ENCODE measurements at regions not wholly inside any gene's neighbourhood (a gene's known extent, or its start where the extent isn't known, plus 50 kb on each side); places are given as distances from the start of the nearest gene placed in this dataset.

DNA sequence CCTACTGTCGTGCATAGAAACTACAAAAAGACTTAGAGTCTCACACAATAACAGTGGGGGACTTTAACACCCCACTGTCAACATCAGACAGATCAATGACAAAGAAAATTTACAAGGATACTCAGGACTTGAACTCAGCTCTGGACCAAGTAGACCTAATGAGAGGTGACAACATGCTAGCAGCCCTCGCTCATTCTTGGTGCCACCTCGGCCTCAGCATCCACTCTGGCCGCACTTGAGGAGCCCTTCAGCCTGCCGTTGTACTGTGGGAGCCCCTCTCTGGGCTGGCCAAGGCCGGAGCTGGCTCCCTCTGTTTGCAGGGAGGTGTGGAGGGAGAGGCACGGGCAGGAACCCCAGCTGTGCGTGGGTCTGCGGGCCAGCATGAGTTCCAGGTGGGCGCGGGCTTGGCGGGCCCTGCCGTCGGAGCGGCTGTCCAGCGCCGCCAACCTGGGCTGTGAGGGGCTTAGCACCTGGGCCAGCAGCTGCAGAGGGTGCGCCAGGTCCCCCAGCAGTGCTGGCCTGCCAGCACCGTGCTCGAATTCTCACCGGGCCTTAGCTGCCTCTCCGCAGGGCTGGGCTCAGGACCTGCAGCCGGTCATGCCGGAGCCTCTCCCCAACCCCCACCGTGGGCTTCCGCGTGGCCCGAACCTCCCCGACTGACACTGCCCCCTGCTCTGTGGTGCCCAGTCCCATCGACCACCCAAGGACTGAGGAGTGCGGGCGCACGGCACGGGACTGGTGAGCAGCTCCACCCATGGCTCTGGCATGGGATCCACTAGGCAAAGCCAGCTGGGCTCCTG is 205.6 kb downstream of the FRK start:
- peaks cover 6% of the 10 kb centered on the region for H3K27me3 Mint-ChIP-seq (ENCODE audit: low read depth)
- no peak overlapping the region for H3K4me3 Mint-ChIP-seq
- no peaks in the 10 kb centered on the region for H3K4me1 Mint-ChIP-seq
- H3K27ac Mint-ChIP-seq, result no peak overlapping the region
- TF ChIP-seq, protein P1, sequence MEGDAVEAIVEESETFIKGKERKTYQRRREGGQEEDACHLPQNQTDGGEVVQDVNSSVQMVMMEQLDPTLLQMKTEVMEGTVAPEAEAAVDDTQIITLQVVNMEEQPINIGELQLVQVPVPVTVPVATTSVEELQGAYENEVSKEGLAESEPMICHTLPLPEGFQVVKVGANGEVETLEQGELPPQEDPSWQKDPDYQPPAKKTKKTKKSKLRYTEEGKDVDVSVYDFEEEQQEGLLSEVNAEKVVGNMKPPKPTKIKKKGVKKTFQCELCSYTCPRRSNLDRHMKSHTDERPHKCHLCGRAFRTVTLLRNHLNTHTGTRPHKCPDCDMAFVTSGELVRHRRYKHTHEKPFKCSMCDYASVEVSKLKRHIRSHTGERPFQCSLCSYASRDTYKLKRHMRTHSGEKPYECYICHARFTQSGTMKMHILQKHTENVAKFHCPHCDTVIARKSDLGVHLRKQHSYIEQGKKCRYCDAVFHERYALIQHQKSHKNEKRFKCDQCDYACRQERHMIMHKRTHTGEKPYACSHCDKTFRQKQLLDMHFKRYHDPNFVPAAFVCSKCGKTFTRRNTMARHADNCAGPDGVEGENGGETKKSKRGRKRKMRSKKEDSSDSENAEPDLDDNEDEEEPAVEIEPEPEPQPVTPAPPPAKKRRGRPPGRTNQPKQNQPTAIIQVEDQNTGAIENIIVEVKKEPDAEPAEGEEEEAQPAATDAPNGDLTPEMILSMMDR (IDR thresholded peaks at IDR 0.05; ENCODE audit: unreplicated experiment), result no peak
- H3K36me3 Mint-ChIP-seq, result peaks cover 5% of the 10 kb centered on the region
- peaks cover 42% of the 10 kb centered on the region for H3K9me3 Mint-ChIP-seq
- no peak for DNase-seq (ENCODE audit: low spot score in 2 of 2, unreplicated experiment in 2 of 2)

DNA sequence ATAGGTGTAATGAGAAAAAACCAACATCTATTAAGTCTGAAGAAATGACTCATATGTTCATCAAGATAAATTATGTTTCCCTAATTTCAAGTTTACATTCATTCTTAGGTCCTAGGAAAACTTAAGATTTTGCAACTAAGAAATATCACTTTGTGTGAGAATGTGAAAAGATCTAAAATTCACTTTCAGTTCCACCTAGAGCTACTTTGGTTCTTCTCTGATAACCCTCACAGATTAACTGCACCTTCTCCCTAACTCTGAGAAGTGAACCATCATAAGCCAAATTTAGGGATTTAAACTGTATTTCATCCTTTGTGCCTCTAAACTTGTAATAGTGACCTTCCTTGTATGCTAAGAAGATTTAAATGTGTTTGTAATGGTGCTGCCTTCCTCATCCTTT is 213.0 kb downstream of the FRK start:
- TF ChIP-seq, protein P1 (IDR thresholded peaks at IDR 0.05; ENCODE audit: unreplicated experiment), result no peak
- Mint-ChIP-seq H3K4me1 (no peaks in the 10 kb centered on the region), H3K27ac (no peak overlapping the region), H3K9me3 (no peaks in the 10 kb centered on the region), H3K4me3 (no peak overlapping the region), H3K27me3 (ENCODE audit: low read depth) (peaks cover 29% of the 10 kb centered on the region), H3K36me3 (no peaks in the 10 kb centered on the region)
- no peak for DNase-seq (ENCODE audit: low spot score in 2 of 2, unreplicated experiment in 2 of 2)

DNA sequence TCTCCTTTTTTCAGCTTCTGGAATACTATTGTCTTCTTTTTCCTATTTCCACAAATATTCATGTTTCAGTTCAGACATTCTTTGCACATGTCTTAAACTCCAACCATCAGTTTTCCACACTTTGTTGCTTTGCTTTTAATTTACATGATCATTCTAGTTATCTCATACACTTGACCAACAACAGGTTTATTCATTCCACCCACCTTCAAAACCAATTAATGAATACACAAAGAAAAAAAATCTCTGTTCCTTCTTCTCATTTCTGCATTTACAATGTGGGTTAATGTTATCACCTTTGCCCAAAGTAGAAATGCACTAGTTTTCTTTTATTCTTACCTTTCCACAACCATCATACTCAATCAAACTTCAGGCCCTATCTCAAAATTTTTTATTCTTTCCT is 216.7 kb downstream of the FRK start:
- Mint-ChIP-seq H3K4me1 (no peaks in the 10 kb centered on the region), H3K4me3 (no peak overlapping the region), H3K27me3 (ENCODE audit: low read depth) (peaks cover 16% of the 10 kb centered on the region), H3K27ac (no peak overlapping the region), H3K36me3 (no peaks in the 10 kb centered on the region), H3K9me3 (no peaks in the 10 kb centered on the region)
- DNase-seq (ENCODE audit: low spot score in 2 of 2, unreplicated experiment in 2 of 2), result no peak
- TF ChIP-seq, protein P1 (IDR thresholded peaks at IDR 0.05; ENCODE audit: unreplicated experiment), result no peak

DNA sequence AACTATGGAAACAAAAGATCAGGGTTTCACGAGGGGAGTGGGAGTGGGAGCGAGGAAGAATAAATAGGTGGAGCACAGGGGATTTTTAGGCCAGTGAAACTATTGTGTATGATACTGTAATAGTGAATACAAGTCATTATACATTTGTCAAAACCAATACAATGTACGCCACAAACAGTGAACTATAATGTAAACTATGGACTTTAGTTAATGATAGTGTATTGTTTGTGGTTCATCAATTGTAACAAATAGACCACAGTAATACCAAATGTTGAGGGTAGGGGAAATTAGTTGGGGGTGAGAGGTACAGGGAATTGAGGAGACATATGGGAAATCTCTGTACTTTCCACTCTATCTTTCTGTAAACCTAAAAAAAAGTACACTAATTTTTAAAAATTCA is 218.4 kb downstream of the FRK start:
- H3K27ac Mint-ChIP-seq, result no peak overlapping the region
- peaks cover 7% of the 10 kb centered on the region for H3K27me3 Mint-ChIP-seq (ENCODE audit: low read depth)
- H3K36me3 Mint-ChIP-seq, result no peaks in the 10 kb centered on the region
- TF ChIP-seq, protein P1 (IDR thresholded peaks at IDR 0.05; ENCODE audit: unreplicated experiment), result no peak
- DNase-seq (ENCODE audit: low spot score in 2 of 2, unreplicated experiment in 2 of 2), result no peak
- no peaks in the 10 kb centered on the region for H3K4me1 Mint-ChIP-seq
- H3K9me3 Mint-ChIP-seq, result peaks cover 2% of the 10 kb centered on the region
- H3K4me3 Mint-ChIP-seq, result no peak overlapping the region

DNA sequence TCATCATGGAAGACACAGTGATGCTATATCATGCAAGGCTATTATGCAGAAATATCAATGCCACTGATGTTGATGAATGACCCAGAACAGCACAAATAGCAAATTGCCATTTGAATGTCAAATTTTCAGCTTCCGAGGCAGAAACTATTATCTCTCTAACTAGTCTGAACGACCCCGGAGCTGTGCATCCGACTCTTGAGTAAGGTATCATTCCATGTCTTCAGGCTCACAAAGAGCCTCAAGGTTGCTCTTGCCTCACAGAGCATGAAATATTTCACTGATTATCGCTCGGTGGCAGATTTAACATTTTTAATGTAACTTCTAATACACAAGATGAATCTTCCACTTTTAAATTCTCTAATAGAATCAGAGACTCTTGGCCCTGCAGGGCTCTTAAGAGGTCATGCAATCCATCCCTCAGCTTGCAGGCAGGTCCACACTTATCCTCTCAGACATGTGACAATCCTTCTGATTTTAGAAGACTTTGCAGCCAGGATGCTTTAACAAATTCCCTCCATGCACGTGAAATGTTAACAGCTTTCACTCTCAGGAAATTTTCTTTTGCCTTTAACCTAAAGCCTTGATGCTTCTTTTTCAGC is 221.0 kb downstream of the FRK start:
- Mint-ChIP-seq H3K36me3 (peaks cover 4% of the 10 kb centered on the region), H3K4me1 (no peaks in the 10 kb centered on the region), H3K9me3 (peaks cover 15% of the 10 kb centered on the region), H3K27ac (no peak overlapping the region), H3K4me3 (no peak overlapping the region), H3K27me3 (ENCODE audit: low read depth) (peaks cover 7% of the 10 kb centered on the region)
- TF ChIP-seq, protein P1 (IDR thresholded peaks at IDR 0.05; ENCODE audit: unreplicated experiment), result no peak
- DNase-seq (ENCODE audit: low spot score in 2 of 2, unreplicated experiment in 2 of 2), result no peak

Measured in mesothelial cell of epicardium (in vitro differentiated cells).